ENCODE measurements at regions not wholly inside any gene's neighbourhood (a gene's known extent, or its start where the extent isn't known, plus 50 kb on each side); places are given as distances from the start of the nearest gene placed in this dataset.

DNA sequence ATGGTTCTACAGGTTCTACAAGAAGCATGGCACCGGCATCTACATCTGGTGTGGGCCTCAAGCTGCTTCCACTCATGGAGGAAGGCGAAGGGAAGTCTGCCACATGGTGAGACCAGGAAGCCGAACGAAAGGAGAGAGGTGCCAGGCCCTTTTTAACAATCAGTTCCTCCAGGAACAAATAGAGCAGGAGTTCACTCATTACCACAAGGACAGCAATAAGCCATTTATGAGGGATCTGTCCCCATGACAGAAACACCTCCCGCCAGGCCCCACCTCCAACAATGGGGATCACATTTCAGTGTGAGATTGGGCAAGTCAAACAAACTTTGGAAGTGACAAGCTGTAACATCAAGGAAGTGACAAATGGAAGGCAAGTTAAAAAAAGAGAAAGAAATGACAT is 95.5 kb upstream of the PTPN3 start:
- in situ Hi-C loops (cut with MboI; ENCODE audit: low sequenced_read_pairs), result no loop called here

DNA sequence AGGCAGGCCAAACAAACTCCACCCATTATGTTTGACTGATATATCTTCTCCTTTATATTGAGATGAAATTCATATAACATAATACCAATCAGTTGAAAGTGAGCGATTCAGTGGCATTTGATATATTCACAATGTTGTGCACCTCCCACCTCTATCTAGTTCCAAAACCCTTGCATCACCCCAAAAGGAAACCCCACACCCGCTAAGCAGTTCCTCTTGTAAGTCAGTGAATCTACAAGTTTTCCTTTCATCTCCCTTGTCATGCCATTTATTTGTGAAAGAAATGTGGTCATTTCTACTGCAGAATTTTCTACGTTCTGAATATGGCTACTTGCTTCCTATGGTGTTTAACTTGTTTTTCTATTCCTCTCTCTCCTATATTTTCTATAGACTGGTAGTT is 99.4 kb upstream of the PTPN3 start:
- in situ Hi-C loops (cut with MboI; ENCODE audit: low sequenced_read_pairs), result no loop called here

DNA sequence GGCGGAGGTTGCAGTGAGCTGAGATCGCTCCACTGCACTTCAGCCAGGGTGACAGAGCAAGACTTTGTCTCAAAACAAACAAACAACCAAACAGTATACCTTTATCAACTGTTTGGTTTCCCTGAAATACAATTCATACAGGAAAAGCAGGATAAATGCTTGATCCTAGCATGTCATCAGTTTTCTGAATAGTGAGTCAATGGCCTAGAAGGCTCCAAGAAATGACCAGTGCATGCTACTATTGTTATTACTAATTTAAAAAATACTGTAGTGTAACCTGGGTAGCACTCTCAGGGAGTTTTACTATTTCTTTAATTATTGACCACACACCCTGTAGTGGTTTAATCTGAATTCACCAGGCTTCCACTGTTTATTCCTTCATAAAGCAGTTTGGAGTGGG is 101.0 kb upstream of the PTPN3 start:
- in situ Hi-C loops (cut with MboI; ENCODE audit: low sequenced_read_pairs), result no loop called here

DNA sequence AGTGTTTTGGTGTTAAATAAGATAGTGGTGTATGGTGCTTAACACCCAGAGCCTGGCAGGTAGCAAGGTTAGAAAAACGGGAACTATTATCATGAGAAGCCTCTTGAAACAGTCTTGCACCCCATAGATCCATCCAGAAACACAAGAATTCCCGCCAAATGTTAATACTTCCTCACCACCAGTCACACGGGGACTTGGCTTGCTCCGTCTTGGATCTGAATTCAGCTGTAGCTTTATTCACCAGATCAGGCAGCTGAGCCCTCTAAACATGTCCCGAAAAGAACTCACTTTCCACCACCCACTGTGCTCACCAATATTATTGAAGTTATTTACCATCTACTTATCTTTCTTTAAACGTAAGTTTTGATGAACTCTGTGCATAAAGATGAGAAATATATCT is 101.6 kb upstream of the PTPN3 start:
- in situ Hi-C loops (cut with MboI; ENCODE audit: low sequenced_read_pairs), result no loop called here

DNA sequence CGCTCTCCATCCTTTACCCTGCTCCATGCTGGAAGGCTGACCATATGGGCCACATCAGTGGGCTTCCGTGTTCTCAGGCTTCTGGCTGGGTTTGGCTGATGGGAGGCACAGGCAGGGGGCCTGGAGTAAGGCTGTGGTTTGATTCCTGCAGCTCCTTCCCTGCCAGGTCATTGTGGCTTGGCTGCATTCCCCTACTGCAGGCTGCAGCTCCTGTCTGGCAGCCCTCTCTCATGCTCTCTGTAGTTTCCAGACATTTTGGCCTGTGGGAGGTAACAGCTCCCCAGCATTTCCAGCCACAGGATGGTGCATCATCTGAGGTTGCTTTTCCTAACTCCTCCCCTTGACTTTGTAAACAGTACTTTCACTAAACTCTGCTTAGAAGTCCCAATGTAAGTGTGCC is 102.0 kb upstream of the PTPN3 start:
- in situ Hi-C loops (cut with MboI; ENCODE audit: low sequenced_read_pairs), result no loop called here

GRCh38 chr9:109601181-109601580 is 103.1 kb upstream of the PTPN3 start:
- in situ Hi-C loops (cut with MboI; ENCODE audit: low sequenced_read_pairs), result no loop called here

- in situ Hi-C loops (cut with MboI; ENCODE audit: low sequenced_read_pairs), result no loop called here
Measured at GRCh38 chr9:109602987-109603386, 104.9 kb upstream of the PTPN3 start.

DNA sequence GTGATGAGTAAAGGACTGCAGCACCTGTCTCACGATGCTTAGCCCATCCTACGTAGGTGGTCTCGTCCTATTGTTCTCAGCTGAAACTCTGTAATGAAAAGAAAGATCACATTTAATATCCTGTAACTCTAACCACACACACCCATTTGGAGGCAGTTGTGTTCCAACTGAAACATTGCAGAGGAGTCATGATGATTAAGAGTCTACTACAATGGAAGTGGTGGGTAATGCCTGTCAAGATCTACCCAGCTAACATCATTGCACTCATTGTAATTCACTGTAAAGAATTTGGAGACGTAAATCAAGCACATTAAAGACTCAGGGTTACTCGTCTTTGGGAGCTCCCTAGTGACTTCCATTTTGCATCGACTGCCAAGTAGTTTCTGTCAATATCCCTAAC is 106.0 kb upstream of the PTPN3 start:
- in situ Hi-C loops (cut with MboI; ENCODE audit: low sequenced_read_pairs), result no loop called here

DNA sequence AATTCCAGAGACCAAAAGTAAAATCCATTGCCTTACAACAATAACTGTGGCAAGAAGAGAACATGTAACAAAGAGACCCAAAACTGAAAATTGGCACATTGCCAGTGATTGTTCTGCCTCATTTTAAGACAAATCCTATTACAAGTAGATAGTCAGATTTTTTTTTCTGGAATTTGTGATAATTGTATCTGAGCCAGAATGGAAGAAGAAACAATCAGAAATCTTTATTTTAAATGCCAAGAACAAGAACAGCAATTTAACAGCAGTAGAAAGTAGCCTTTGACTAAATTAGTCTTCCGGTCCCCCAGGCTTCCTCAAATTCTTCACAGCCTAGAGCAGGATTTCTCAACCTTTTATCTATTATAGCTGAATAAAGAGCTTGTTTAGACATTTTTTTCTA is 106.7 kb upstream of the PTPN3 start:
- in situ Hi-C loops (cut with MboI; ENCODE audit: low sequenced_read_pairs), result no loop called here

DNA sequence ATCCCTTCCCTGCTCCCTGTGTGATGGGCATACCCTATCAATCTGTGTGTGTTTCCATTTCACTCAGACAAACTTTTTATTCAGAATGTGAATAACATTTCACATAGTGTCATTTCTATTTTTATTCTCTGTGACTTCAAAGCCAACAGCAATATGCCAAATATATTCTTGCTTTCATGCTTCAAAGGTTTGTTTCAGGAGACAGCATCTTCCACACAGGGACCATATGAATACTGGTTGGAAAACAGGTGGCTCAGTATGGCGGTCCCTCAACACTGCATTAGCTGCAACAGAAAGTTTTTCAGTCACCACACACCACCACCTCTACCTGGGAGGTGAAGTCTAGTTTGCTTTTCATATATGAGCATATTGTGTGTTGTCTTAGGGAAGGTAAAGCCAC is 111.0 kb upstream of the PTPN3 start:
- in situ Hi-C loops (cut with MboI; ENCODE audit: low sequenced_read_pairs), result no loop called here

DNA sequence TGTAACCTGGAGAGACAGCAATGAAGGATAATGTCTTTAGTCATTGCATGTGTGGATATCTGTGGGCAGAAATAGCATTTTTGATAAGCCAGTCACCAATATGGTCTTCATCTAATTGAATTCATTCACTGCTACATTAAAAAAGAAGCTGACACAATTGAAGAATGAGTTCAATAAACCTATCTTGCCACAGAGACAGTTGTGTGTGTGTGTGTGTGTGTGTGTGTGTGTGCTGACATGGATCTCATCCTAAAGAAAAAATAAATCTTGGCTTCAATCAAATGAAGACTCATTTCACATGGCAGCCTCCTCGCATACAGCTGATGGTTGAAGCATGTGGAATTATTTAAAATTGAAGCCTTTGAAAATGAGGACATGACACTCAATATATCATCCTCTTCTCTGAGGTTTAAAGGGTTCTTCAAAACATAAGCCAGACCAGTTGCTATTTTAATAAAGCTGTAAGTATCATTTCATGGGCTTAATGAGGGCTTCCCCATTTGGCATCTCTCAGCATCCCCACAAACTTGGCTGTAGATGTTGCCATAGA is 118.5 kb upstream of the PTPN3 start:
- in situ Hi-C loops (cut with MboI; ENCODE audit: low sequenced_read_pairs), result no loop called here

GRCh38 chr9:109619310-109619709 is 121.2 kb upstream of the PTPN3 start:
- in situ Hi-C loops (cut with MboI; ENCODE audit: low sequenced_read_pairs), result no loop called here

- in situ Hi-C loops (cut with MboI; ENCODE audit: low sequenced_read_pairs), result no loop called here
Measured at GRCh38 chr9:109624143-109624542, 126.0 kb upstream of the PTPN3 start.

DNA sequence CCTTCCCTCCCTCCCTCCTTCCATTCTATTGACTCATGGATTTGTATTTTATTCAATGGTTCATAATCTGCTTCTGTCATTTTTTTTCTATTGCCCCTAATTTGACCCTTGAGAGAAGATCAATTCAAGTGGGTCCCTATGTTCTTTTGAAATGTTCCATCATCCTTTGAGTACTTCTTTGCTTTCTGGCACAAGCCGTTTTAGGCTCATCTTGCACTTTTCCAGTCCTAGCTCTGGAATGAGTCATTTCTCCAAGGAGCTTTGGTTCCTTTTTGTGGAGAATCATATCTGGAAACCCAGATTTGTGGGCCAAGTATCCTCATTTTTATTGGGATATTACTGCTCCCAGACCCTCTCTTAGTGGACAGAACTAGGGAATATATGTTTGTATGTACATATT is 126.8 kb upstream of the PTPN3 start:
- in situ Hi-C loops (cut with MboI; ENCODE audit: low sequenced_read_pairs), result no loop called here

DNA sequence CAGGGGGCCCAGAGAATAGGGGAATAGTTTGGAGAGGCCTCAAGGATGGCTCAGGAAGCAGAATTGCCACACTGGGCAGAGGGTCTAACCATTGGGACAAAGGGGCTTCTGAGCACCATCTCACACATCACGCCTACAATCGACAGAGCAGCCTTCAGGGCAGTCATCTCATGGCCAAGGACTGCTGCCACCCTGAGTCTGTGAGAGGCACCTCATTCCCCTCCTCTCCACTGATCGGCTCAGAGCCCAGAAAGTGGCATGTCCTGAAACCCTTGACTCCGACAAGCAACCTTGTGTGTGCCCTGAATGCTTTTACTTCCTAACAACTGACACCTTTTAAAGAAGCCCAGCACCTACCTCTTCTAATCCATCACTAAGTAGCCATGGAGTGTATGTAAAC is 128.9 kb upstream of the PTPN3 start:
- in situ Hi-C loops (cut with MboI; ENCODE audit: low sequenced_read_pairs), result no loop called here

DNA sequence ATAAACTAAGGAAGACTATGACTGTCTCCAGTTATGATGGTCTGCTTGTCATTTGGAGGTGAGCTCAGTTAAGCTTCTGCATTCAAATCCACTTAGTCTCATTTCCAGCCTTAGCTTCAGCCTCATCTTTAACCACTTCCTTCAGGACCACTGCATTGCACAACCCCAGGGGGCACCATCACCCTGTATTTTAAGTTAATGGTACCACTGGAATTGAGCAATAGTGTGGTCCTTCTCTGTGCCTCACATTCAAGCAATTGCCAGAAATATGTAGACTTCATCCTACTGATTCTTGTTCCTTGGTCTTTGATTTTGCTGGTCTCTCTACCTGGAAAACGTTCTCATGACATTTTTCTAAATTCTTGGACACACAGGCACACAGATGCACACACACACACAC is 131.5 kb upstream of the PTPN3 start:
- in situ Hi-C loops (cut with MboI; ENCODE audit: low sequenced_read_pairs), result no loop called here

DNA sequence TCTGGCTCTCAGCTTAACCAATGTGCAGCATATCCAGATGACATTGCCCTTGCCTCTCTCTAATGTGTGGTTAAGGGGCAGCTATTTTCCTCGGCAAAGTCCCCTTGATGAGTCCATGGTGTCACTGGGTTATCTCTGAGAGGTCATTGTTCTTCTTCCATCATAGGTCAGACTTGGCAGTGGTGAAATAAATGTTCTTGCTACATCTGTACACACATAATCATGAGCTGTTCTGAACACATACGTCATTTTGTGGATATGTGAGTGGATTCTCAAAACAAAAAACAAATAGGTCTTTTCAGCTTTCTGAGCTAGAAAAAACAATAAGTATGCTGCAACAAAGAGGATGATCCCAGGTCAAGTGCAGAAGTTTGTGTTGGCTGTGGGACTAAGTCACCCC is 134.7 kb upstream of the PTPN3 start:
- in situ Hi-C loops (cut with MboI; ENCODE audit: low sequenced_read_pairs), result no loop called here

DNA sequence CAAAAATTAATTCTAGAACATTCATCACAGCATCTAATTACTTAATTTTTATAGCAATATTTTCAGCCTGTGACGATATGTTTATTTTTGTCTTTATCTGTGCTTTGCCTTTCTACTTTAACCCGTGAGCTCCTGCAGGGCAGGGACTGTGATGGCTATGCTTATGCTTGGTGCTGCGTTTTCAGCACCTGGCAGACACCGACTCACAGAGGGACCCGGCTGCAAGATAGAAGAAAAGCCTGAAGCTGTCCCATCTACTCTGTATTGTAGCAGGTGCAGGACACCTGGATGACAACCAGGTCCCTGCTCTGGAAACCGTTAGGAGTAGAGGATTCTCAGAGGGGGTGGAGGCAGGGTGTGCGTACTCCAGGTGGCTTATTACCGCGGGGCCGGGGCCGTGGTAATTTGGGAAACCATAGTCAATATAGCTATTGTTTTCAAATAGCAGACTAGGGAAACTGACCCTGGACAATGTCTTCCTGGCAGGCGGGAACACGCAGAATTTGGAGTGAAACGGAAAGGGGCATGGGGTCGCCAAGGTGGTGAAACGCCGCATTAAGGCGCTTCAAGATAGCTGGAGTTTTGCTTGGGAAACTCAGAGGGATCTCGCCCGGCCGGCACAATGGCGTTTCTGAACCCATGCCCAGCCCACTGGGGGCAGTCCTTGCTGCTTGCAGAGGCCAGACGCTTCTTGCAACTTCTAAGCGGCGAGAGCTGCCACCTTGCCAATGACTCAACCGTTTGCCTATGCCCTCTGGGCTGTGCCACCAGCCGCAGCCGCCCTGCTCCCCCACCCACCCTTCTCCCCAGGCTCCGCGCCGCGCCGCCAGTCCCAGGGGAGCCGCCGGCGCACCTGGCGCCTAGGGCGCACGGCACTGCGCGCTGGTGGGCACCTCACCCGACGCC is 140.1 kb upstream of the PALM2AKAP2 start:
- in situ Hi-C loops (cut with MboI; ENCODE audit: low sequenced_read_pairs), result no loop called here

- in situ Hi-C loops (cut with MboI; ENCODE audit: low sequenced_read_pairs), result no loop called here
Measured at GRCh38 chr9:109640580-109641371, 139.2 kb upstream of the PALM2AKAP2 start.

- in situ Hi-C loops (cut with MboI; ENCODE audit: low sequenced_read_pairs), result no loop called here
Measured at GRCh38 chr9:109641372-109641659, 138.7 kb upstream of the PALM2AKAP2 start.

DNA sequence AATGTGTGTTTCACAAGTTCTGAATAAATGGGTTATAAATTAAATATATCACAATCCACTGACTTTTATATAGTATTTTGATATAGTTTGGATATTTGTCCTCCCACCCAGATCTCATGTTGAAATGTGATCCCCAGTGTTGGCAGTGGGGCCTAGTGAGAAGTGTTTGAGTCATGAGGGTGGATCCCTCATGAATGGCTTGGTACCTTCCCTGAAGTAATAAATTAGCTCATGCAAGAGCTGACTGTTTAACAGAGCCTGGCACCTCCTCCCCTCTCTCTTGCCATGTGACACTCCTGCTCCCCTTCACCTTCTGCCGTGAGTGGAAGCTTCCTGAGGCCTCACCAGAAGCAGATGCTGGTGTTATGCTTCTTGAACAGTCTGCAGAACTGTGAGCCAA is 127.9 kb upstream of the PALM2AKAP2 start:
- in situ Hi-C loops (cut with MboI; ENCODE audit: low sequenced_read_pairs), result no loop called here

DNA sequence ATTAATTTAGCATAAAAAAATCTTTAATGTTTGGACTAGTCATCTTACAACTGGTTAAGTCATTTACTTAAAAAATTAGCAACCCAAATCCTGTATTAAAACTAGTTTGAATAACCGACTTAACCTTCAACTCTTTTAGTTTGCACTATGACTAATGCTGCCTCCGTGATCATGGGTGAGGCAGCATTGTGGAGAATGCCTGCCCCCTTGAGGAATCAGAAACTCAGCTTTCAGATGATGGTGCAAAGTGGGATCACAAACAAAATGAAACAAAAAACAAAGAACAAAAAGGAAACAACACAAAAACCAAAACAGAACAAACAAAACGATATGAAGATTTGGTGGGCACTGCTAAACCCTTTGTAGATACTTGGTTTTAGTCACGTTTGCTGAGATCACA is 127.0 kb upstream of the PALM2AKAP2 start:
- in situ Hi-C loops (cut with MboI; ENCODE audit: low sequenced_read_pairs), result no loop called here
